Left ventricle myocardium inferior (tissue), 1 donor: ENCODE measurements at regions not wholly inside any gene's neighbourhood (a gene's known extent, or its start where the extent isn't known, plus 50 kb on each side); places are given as distances from the start of the nearest gene placed in this dataset.

ENCODE experiments used
- DNase-seq: peaks from one replicate; pipeline ENCODE4 v3.0.0-alpha.2; 2020
- H3K27ac ChIP-seq: fragments of 200-600 bp; replicated peaks from 2 replicates; pipeline ENCODE4 v1.8.0; 2021
- H3K27me3 ChIP-seq: fragments of 200-600 bp; 2 replicates; pipeline ENCODE4 v1.8.0; 2021; ENCODE audit warnings: low read depth
- H3K36me3 ChIP-seq: fragments of 200-600 bp; 2 replicates; pipeline ENCODE4 v1.8.0; 2021
- H3K4me1 ChIP-seq: fragments of 200-600 bp; 2 replicates; pipeline ENCODE4 v1.8.0; 2021
- H3K4me3 ChIP-seq: fragments of 200-600 bp; 2 replicates; pipeline ENCODE4 v1.8.0; 2021; ENCODE audit warnings: mild to moderate bottlenecking, moderate library complexity
- H3K9me3 ChIP-seq: fragments of 200-600 bp; replicated peaks from 2 replicates; pipeline ENCODE4 v1.8.0; 2021
- intact Hi-C: fragments of 100-400 bp; cut with micrococcal nuclease; formaldehyde crosslinking; loops from one replicate; pipeline ENCODE4 v1.11.0; 2022
- TF ChIP-seq, protein P1 (sequence below): fragments of 200-600 bp; IDR thresholded peaks from 2 replicates; pipeline ENCODE4 v1.8.0; 2021; ENCODE audit warnings: antibody characterized with exemption, mild to moderate bottlenecking, borderline replicate concordance
- donor health status: DM: no; HTN: yes; CAD: no; lungs with severe emphysema.

DNA sequence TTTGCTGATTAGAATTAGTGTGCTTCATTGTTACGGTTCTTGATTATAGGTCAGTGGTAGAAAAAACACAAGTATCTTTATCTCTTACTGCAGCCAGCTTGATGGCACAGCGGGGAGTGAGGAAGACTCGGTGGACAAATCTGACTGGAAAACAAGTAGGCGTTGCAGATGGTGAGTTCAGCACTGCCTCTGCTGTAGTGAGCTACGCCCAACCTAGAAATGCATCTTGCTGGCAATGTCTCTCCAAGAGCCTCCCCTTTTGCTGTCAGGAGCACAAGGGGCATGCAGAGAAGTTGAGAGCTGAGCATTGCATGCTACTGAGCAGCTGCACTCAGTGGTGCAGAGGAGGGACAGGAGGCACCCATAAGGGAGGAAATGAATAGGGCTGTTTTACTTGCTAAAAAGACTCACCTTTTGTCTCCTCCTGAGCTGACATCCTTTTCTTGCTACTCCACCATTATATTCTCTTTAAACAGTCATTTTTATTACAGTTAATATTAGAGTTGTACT lies 977.3 kb upstream of the ACVR2A start:
- no peaks in the 10 kb centered on the region for H3K36me3 ChIP-seq
- H3K27ac ChIP-seq = no peak overlapping the region
- TF ChIP-seq, protein P1, sequence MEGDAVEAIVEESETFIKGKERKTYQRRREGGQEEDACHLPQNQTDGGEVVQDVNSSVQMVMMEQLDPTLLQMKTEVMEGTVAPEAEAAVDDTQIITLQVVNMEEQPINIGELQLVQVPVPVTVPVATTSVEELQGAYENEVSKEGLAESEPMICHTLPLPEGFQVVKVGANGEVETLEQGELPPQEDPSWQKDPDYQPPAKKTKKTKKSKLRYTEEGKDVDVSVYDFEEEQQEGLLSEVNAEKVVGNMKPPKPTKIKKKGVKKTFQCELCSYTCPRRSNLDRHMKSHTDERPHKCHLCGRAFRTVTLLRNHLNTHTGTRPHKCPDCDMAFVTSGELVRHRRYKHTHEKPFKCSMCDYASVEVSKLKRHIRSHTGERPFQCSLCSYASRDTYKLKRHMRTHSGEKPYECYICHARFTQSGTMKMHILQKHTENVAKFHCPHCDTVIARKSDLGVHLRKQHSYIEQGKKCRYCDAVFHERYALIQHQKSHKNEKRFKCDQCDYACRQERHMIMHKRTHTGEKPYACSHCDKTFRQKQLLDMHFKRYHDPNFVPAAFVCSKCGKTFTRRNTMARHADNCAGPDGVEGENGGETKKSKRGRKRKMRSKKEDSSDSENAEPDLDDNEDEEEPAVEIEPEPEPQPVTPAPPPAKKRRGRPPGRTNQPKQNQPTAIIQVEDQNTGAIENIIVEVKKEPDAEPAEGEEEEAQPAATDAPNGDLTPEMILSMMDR = no peak
- no peaks in the 10 kb centered on the region for H3K4me1 ChIP-seq
- intact Hi-C loops = no loop called here
- no peak overlapping the region for H3K4me3 ChIP-seq
- no peaks in the 10 kb centered on the region for H3K27me3 ChIP-seq
- no peak for DNase-seq
- peaks cover 18% of the 10 kb centered on the region for H3K9me3 ChIP-seq

DNA sequence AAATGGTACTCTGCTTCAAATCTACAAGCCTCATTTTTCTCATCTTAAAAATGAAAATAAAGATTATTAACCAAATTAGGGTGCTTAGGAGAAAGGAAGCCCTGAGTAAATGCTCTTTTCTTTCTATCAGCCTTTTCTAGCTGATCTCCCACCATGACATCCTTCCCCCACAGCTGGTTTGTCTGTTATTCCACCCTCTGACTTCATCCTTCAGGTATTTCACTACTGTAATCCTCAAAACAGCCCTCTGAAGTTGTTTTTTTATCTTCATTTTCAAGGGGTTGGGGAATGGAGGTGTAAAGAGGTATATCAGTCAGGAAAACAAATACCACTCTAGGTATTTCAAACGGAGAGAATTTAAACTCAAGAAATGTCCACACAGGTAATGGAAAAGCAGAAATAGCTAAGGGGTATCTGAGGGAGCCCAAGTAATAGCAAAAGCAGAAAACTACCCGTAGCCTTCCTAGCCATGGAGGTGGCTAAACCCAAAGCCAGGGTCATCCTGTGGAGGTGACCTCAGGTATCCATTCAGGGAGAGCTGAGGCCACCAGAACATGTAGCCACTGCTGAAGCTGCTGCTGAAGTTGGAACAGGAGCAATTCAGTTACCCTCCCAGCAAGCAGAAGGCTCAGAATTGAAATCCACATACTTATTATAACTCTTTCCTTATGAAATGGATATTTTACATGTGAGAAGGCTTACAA lies 990.9 kb upstream of the ACVR2A start:
- Histone ChIP-seq H3K4me1 (no peaks in the 10 kb centered on the region), H3K9me3 (no peaks in the 10 kb centered on the region), H3K27ac (no peak overlapping the region), H3K4me3 (no peak overlapping the region), H3K27me3 (no peaks in the 10 kb centered on the region), H3K36me3 (no peaks in the 10 kb centered on the region)
- intact Hi-C loops = no loop called here
- TF ChIP-seq, protein P1 = no peak
- no peak for DNase-seq

DNA sequence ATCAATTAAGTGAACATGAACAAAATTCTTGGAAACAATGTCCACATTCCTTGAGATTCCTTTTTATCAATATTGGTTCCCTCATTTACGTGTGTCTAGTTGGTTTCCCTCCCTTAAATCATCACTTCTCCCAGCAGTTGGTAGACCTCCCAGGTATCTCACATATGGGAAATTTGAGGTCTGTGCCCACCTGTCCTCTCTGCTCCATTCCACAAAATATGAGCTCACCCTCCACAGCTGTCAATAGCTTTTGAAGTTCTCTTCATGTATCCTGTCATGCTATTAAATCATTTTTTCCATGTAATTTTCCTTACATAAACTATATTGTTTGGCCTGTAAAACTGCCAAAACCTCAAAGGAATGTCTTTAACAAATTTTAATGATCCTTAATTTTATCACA lies 992.2 kb upstream of the ACVR2A start:
- H3K27me3 ChIP-seq = no peaks in the 10 kb centered on the region
- H3K4me1 ChIP-seq = no peaks in the 10 kb centered on the region
- DNase-seq = no peak
- TF ChIP-seq, protein P1 = no peak
- intact Hi-C loops = no loop called here
- H3K27ac ChIP-seq = no peak overlapping the region
- no peaks in the 10 kb centered on the region for H3K36me3 ChIP-seq
- no peak overlapping the region for H3K4me3 ChIP-seq
- no peaks in the 10 kb centered on the region for H3K9me3 ChIP-seq

DNA sequence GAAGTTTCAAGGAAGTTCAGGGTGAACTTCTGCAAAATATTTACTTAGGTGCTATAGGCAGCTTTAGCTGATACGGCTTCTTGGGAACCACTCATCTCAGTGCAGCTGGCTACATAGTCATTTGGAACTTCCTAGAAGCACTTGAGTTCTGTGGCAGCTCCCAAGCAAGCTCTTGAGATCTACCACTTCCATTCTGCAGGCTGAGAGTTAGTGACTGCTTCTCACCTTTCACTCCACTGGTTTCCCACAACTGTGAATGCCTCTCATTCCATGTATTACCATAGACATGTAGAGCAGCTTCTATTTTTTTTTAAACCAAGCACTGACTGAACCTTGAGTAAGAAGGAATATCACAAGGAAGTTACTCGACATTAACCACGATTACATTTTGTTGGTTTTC lies 994.1 kb upstream of the ACVR2A start:
- Histone ChIP-seq H3K9me3 (no peaks in the 10 kb centered on the region), H3K27ac (no peak overlapping the region), H3K36me3 (no peaks in the 10 kb centered on the region), H3K4me3 (no peak overlapping the region), H3K27me3 (no peaks in the 10 kb centered on the region), H3K4me1 (no peaks in the 10 kb centered on the region)
- TF ChIP-seq, protein P1 = no peak
- intact Hi-C loops = no loop called here
- DNase-seq = no peak

DNA sequence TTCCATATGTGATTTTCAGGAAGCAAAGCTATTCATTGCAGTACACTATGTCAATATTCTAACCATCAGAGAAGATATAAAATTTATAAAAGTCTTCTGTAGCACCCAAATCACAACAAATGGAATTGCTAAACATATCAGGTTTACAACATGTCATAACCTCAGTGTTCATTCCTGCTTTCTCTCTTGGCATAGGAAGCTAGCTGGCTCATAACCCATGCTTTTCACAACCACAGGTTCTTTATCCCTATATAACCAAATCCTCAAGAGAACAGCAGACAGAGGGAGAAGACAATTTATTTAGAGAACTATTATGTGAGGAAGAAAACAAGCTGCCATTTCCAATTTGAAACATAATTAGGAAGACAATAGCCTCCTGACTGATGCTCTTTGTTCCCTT lies 997.0 kb upstream of the ACVR2A start:
- no peak for DNase-seq
- H3K27me3 ChIP-seq = no peaks in the 10 kb centered on the region
- no peaks in the 10 kb centered on the region for H3K9me3 ChIP-seq
- no peak overlapping the region for H3K4me3 ChIP-seq
- intact Hi-C loops = no loop called here
- H3K27ac ChIP-seq = no peak overlapping the region
- H3K36me3 ChIP-seq = no peaks in the 10 kb centered on the region
- no peaks in the 10 kb centered on the region for H3K4me1 ChIP-seq
- TF ChIP-seq, protein P1 = no peak
